Activated effector memory CD4-positive, alpha-beta T cell treated with Interleukin-2 at 50 U/mL for 16 hours (primary cell): ENCODE measurements at regions not wholly inside any gene's neighbourhood (a gene's known extent, or its start where the extent isn't known, plus 50 kb on each side); places are given as distances from the start of the nearest gene placed in this dataset.
"Not testable (repeated sequence)": the region's sequence is repeated elsewhere in the genome, so short reads cannot be mapped to it uniquely, and the experiment has no call there.

ENCODE experiments used
- DNase-seq: peaks from one replicate; pipeline ENCODE4 v3.0.0-alpha.2; 2020

DNA sequence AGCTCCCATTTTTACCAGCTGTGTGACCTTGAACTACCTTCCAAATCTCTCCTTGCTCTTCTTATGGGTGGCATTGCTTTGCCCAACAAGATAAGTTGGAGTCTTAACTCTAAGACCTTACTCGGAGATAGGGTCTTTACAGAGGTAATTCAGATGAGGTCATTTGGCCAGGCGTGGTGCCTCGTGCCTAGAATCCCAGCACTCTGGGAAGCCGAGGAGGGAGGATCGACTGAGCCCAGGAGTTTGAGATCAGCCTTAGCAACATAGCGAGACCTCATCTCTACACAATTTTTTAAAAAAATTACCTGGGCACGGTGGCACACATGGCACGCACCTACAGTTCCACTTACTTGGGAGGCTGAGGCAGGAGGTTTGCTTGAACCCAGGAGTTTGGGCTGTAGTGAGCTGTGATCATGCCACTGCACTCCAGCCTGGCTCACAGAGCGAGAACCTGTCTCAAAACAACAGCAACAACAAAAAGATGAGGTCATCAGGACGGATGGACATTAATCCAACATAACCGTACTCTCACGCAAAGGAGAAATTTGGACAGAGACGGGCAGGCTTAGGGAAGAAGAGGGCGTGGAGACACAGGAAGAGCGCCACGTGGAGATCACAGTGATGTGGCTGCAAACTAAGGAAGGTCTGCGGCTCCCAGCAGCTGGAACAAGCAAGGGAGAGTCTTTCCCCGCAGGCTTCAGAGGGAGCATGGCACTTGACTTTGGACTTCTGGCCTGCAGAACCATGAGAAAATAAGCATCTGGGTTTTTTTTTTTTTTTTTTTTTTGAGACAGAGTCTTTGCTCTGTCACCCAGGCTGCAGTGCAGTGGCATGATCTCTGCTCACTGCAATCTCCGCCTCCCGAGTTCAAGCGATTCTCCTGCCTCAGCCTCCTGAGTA lies 122.3 kb upstream of the CARD11 start:
- no peak for DNase-seq

DNA sequence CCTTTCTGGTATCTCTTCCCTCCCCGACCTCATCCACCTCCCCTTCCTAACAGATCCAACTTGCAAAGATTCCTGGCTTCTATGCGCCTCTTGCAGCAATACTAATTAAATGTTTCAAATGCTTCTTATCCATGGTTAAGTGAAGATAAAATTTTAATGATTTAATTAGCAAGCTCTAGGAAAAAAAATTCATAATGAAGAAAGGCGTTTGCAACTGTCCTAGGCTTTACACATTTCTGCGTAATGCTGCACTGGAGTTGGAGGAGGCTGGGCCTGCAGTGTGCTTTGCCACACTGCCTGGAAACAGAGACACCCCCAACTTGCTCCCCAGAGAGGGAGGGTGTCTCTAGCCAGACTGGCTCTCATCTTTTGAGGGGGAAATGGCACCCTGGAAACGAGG lies 123.9 kb upstream of the CARD11 start:
- DNase-seq, result no peak

DNA sequence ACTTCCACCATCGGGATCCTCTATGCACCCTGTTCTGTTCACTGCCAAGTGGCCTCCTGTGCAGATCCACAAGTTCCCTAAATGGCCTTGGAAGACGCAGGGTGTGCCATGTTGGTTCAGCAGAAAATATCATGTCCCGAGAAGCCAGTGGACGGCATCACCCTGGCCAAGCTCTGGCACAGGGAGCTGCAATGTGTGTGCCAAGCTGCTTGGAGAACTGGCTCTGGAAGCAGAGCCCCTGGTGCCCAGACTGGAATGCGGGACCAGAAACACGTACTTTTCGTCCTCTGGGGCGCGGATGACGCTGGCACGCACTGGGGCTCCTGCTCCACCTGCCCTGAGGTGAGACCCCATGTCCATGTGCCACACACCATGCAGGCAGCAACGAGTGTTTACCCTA lies 124.7 kb upstream of the CARD11 start:
- no peak for DNase-seq

DNA sequence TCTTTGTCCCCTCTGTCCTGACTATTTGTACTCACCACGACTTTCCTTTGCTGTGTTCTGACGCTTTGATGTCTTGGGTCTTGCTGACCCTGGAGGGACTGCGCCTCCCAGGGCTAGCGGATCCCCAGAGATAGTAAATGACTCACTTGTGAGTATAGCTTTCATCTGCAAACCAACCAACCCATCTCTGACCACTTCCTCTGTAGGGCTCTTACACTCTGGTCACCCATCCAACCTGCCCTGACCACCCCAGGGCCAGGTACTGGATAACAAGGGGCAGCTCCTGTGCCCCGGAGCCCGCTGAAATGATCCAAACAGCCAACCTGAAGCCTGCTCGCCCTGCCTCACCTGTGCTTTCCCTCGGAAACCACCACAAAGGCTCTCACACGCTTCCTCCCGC lies 125.2 kb upstream of the CARD11 start:
- DNase-seq, result no peak

DNA sequence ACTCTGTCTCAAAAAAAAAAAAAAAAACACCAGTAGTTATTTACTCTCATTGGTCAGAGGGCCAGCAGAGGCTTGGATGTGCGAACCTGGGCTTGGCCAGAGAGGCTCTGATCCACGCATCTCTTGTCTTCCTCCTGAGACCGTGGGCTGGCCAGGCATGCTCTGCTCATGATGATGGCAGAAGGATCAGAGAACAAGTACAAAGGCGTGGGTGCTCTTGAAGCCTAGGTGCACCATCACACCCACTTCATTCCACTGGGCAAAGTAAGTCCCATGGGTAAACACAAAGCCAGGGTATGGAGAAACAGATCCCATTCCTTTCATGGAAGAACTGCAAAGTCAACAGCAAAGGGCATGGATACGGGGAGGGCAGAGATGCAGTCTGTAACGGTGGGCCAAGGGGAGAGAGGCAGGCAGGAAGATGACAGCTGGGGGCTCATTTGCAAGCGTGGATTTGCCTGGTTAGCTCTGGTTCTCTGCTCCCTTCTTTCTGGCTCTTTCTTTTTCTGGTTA lies 128.2 kb upstream of the SDK1 start:
- no peak for DNase-seq

DNA sequence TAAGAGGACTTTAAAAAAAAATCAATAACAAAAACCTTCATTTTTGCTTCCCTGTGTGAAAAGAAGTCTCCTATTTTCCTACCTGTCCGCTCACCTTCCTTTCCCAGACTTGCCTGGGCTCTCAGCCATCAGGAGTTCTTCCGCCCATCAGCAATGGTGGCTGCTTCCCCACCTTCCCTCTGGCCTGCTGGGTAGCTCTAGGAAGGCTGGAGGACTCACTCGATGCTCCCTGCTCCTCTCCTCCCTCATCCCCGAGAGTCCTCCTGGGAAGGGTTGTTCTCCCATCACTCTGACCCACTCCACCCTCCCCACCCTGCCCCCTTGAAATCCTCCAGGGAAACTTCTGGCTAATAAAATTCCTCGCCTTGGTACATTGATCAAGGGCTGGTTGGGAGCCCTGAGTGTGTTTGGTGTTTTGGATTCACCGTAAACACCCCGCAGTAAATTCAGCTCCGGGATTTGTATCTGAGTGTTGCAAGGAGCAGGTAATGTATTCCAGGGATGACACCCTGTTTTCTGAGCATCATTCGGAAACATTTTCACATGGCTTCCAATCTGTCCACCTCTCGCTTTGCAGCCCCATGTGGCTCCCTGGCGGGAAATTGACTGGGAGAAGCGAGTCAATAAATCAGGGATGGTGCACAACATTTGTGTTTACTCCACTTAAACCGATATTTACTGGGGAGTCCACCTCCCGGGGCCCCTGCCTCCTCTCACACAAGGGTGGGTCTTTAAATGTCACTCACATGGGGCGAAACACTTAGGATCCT lies 126.4 kb upstream of the SDK1 start:
- DNase-seq, result no peak

DNA sequence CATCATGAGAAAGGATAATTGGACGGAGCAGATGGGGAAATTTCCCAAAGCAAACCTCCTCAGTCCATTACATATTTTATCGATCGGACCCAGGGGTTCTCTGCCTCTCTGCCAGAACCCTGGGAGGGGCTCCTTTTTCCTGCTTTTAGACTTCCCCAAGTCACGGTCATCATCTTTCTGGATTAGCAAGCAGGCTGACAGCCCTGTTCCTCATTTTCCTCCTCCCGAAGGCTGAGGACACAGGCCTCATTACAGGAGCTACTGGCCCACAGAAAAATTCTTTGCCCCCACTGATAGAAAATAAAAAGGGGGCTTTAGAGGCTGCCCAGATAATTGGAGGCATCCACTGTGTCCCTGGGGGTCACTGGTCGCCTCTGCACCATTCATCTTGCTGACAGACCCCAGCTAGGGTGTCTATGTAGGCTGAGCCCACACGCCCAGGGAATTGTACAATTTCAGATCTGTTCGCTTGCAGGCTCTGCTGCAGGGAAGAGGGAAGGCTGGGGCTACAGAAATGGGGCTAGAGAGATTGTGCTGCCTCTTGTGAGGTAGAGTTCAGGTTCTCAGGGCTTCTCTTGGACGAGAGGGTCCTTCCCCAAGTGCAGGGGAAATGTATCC lies 125.7 kb upstream of the SDK1 start:
- no peak for DNase-seq

DNA sequence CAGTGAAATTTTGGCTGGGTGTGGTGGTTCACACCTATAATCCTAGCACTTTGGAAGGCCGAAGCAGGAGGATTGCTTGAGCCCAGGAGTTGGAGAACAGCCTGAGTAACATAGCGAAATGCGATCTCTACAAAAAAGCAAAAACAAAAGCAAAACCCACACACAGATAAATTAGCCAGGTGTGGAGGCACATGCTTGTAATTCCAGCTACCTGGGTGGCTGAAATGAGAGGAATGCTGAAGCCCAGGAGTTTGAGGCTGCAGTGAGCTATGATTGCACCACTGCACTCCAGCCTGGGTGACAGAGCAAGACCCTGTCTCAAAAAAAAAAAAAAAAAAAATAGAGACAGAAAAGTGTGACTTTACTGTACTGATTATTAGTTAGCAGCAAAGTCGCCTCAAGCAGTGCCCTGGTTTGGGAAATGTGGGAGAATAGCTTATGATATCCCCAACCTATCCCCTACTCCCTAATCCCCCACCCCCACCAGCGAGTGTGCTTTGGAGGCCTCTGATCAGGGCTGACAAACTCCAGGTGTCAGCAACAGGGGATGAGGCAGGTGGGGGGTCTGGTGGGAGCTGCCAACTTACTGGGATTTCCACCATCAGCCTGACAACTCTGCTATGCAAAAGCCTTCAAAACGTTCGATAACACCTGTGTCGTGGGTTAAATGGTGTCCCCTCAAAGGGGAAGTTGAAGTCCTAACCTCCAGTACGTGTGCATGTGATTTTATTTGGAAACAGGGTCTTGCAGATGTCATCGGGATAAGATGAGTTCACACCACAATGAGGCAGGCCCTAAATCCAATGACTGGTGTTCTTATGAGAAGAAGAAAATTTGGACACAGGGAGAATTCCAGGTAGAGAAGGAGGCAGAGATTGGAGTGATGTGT lies 124.7 kb upstream of the SDK1 start:
- DNase-seq, result no peak

DNA sequence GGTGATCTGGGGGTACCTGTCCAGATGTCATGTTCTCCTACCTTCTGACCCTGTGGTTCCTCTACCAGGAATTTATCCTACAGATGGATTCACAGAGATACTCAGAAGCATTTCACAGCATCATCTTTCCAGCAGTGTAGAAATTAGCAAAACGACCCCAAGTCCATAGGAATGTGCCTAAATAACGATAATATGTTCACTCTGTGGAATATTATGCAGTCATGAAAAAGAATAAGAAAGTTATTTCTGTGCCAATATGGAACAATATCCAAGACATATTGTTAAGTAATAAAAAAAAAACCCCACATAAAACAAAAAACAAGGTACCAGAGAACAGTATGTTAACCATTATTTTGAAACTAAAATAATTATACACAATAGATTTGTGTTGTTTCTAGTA lies 123.8 kb upstream of the SDK1 start:
- DNase-seq, result no peak

DNA sequence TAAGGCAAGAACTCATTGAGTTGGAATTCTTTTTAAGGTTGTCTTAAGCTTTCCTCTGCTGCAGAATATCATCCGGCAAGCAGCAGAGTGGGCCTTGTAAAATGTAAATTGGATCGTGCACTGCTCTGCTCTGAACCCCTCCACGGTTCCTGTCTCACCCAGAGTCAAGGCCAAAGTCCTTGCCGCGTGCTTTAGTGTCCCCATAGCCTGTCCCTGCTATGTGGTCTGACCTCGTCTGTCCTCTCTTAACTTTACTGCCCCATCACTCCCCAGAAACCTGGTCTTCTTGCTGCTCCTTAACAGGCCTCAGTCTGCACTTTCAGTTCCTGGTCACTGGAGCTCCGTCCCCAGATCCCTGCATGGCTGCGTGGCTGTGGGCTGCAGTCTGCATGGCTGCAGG lies 121.6 kb upstream of the SDK1 start:
- no peak for DNase-seq

DNA sequence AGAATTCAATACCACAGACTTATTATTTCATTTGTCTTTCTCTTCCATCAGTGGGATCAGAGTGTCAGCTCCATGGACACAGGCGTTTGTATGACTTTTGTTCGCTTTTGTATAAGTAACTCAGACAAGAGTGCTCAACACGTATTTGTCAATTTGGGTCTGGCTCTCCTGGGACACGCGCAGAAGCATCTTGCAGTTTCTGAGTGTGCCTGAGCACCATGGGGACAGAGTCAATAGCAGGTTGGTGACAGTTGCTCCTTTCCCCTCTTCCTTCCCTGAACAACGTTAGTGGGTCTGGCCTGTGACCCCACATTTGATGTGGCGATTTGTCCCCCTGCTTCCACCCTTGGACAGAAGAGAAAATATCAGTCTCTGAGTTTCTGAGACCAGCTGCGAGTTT lies 120.4 kb upstream of the SDK1 start:
- no peak for DNase-seq

DNA sequence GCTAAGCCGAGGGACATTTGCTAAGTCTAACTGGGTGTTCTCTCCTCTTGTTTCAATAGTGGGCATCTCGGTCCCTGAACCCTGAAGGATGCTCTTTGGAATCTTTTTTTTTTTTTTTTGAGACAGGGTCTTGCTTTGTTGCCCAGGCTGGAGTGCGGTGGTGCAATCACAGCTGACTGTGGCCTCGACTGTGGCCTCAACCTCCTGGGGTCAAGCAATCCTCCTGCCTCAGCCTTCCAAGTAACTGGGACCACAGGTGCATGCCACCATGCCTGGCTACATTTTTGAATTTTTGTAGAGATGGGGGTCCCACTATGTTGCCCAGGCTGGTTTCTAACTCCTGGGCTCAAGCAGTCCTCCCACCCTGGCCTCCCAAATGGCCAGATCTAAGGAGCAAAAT lies 119.0 kb upstream of the SDK1 start:
- not testable (repeated sequence) for DNase-seq

DNA sequence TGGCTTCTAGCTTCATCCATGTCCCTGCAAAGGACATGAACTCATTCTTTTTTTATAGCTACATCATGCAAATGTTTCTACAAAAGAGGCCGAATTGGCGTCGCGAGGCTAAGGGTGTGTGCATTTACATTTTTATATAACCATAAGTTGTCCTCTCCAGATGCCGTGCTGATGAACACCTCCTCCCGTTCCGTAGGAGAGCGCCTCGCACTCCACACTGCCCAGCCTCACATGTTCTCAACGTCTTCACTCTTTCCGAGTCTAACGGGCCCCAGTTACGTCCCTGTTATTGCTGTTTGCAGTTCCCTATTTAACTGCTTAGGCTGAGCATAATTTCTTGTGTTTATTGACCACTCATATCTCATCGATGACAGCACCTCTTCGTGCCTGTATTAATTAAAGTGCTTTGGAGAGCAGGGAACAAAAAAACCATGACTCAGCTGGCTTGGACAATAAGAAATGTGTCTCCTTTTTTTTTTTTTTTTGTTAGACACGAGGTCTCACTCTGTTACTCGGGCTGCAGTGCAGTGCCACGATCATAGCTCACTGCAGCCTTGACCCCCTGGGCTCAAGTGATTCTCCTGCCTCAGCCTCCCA lies 113.5 kb upstream of the SDK1 start:
- DNase-seq, result no peak

DNA sequence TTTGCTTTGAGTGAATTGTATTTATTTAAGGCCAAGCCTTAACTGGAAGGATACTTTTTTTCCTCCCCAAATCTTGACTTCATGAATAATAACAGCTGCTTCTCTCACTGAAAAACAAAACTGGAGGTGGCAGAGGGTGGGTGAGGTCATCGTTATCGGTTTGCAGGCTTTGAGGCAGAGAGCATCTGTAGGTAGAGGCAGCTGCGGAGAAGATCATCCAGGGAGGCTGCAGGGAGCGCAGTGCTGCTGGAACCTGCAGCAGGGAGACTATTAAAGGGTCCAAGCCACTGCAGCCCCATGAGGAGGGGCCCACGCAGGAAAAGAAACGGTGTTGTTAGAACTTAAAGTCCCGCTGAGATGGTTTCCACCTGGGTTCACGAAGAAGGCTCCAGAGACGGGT lies 112.1 kb upstream of the SDK1 start:
- DNase-seq, result no peak

DNA sequence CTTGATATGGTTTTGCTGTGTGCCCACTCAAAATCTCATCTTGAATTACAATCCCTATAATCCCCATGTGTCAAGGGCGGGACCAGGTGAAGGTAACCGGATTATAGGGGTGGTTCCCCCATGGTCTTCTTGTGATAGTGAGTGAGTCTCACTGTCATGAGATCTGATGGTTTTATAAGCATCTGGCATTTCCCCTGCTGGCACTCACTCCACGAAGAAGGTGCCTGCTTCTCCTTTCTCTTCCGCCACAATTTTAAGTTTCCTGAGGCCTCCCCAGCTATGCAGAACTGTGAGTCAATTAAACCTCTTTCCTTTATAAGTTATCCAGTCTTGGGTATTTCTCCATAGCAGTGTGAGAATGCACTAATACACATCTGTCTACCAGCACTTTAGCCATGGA lies 109.5 kb upstream of the SDK1 start:
- no peak for DNase-seq

DNA sequence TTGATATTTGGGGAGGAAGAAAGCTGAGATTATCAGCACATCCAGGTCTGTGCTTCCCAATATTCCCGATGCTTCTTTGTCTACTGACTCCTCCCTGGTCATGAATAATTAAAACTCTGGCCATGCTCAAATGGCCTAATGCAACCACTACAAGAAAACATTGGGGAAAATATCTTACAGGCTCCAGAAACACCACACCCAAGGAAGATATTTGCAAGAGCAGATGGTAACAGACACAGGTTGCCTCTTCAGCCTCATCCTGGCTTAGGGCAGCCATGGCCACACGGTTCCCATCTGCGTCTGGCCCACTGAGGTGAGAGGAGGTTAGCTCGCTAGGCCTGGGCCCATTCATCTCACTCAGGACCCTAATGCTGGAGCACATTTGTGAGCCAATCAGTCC lies 108.4 kb upstream of the SDK1 start:
- DNase-seq, result no peak

DNA sequence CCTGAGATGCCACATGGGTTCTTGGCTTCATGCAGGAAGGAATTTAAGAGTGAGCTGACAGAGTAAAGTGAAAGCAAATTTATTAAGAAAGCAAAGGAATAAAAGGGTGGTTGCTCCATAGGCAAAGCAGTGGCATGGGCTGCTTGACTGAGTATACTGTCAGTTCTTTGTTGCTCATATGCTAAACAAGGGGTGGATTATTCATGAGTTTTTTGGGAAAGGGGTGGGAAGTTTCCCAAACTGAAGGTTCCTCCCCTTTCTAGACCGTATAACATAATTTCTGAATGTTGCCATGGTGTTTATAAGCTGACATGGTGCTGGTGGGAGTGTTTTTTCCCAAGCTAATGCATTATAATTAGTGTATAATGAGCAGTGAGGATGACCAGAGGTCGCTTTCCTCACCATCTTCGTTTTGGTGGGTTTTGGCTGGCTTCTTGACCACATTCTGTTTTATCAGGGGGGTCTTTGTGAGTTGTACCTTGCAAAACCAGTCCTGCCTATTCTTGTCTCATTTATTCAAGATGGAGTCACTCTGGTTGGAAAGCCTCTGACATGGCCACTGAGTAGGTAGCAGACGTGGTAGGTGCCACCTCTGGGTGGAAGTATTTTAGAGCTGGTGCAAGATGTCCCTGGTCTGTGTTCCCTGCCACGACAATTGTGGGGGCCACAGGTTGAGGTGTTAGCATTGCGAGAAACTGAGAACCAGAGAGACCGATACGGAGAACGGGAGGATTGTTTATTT lies 107.5 kb upstream of the SDK1 start:
- DNase-seq, result no peak

DNA sequence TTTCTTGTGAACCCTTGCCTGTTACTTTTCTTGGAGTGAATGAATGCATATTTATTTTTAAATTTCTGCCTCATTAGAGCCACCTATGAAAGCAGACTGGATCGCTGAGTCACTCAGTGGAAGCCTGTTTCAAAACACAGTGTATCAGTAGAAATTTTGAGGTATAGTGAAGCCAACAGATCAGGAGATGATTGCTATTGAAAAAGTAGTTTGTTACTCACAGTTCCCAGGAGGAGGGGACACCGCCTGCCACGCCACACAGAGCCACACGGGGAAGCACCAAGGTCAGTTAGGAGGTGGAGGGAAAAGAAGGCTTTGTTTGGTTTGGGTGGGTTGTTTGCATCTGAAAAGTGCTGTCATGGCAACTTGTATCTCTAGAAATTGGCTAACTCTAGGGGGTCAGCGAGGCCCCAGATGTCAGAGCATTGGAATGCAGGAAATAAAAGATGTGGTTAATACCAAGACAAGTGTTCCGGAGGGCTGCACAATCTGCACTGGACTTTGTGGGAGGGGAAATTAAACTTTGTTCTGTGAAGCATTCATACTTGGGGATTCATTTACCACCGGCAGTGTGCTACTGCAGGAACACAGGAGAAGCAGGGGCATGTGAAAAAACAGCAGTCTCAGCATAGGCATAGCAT lies 106.4 kb upstream of the SDK1 start:
- DNase-seq, result no peak

DNA sequence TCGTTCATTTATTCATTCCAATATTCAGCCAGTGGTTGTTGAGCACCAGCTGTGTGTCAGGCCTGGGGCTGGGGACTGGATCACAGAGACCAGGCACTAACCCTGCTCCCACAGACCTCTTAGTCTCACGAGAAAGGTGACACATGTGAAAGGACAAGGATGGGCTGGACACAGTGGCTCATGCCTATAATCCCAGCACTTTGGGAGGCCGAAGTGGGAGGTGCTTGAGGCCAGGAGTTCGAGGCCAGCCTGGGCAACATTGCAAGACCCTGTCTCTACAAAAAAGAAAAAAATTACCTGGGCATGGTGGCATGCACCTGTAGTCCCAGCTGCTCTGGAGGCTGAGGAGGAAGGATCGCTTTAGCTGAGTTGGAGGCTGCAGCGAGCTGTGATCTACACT lies 105.9 kb upstream of the SDK1 start:
- no peak for DNase-seq

DNA sequence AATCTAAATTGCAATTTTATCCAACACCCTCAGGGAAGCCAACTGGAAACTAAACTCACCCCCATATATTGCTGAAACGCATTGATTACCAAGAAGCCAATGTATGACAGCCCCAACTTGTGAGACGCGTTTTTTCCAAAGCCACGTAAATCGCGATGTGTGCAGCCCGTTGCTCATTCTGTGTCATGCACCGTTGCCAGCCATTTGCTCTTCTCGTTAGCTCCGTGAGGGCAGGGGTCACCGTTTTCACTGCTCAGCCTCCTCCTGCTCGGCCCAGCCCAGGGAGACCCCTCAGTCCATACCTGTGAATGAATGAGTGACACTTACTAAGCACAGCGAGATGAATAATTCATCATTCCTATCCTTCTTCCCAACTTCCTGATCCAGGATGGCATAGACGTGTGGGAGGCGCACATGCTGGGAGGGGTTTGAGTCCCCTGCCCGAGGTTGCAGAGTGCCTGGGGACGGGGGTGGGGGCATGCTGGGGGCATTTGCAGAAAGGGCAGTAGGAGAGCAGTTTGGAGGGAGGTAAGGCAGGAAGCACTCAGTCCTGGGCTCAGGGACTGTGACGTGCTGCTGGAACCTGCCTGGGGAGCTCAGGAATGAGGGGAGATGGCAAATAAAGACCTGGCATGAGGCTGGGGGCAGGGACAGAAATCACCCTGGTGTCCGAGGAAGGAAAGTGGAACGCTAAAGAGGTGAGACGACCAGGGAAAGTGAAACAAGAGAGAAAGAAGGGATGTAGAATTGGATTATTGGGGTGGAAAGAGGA lies 104.2 kb upstream of the SDK1 start:
- no peak for DNase-seq
